Neural progenitor cell (in vitro differentiated cells): ENCODE measurements at regions not wholly inside any gene's neighbourhood (a gene's known extent, or its start where the extent isn't known, plus 50 kb on each side); places are given as distances from the start of the nearest gene placed in this dataset.

Source experiments
- CTCF ChIP-seq: fragments of 200-600 bp; sonication (generic); IDR thresholded peaks from 2 replicates; pipeline ENCODE4 v1.5.1; 2017; ENCODE audit warnings: antibody characterized with exemption, mild to moderate bottlenecking
- EZH2 ChIP-seq: fragments of 200-600 bp; sonication (generic); IDR thresholded peaks from 2 replicates; pipeline ENCODE4 v1.6.1; 2017; ENCODE audit warnings: antibody characterized with exemption, mild to moderate bottlenecking, moderate library complexity

- TF ChIP-seq CTCF (no peak), EZH2 (no peak)
Measured at GRCh38 chr17:70478902-70479301, 309.6 kb downstream of the KCNJ2 start.
